ENCODE measurements at regions not wholly inside any gene's neighbourhood (a gene's known extent, or its start where the extent isn't known, plus 50 kb on each side); places are given as distances from the start of the nearest gene placed in this dataset.

DNA sequence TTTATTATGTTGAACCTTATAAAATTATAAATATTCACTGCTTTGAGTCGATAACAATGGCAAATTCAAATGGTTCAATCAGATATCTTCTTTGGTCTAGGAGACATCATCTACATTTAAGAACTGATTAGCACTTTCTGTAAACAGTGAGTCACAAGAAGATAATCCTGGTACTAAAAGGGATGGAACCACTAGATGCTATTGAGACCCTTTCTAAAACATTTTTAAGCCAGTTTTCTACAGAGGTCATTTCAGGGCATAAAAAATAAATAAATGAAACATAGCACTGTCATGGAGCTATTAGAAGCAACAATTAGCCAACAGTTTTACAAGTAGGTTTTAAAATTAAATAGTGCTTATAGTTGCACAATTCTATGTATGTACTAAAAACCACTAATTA is 212.2 kb downstream of the DUSP6 start:
- H3K4me1 ChIP-seq (ENCODE audit: insufficient read depth), result no peaks in the 10 kb centered on the region
- intact Hi-C loops (cut with DNase I), result no loop called here
- H3K27me3 ChIP-seq, result no peaks in the 10 kb centered on the region
- H3K36me3 ChIP-seq, result no peaks in the 10 kb centered on the region
- WGBS, 3 donors, result 87 to 91% (median 87%) methylated on average over 1 of the region's 1 CpG
- TF ChIP-seq, protein P1, sequence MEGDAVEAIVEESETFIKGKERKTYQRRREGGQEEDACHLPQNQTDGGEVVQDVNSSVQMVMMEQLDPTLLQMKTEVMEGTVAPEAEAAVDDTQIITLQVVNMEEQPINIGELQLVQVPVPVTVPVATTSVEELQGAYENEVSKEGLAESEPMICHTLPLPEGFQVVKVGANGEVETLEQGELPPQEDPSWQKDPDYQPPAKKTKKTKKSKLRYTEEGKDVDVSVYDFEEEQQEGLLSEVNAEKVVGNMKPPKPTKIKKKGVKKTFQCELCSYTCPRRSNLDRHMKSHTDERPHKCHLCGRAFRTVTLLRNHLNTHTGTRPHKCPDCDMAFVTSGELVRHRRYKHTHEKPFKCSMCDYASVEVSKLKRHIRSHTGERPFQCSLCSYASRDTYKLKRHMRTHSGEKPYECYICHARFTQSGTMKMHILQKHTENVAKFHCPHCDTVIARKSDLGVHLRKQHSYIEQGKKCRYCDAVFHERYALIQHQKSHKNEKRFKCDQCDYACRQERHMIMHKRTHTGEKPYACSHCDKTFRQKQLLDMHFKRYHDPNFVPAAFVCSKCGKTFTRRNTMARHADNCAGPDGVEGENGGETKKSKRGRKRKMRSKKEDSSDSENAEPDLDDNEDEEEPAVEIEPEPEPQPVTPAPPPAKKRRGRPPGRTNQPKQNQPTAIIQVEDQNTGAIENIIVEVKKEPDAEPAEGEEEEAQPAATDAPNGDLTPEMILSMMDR (IDR thresholded peaks at IDR 0.05), result no peak
- TF ChIP-seq EP300 (IDR thresholded peaks at IDR 0.05), result no peak
- TF ChIP-seq POLR2A (IDR thresholded peaks at IDR 0.05), result no peak
- no peak overlapping the region for H3K4me3 ChIP-seq
- no peak overlapping the region for H3K27ac ChIP-seq
- no peak for DNase-seq
- H3K9me3 ChIP-seq, result no peaks in the 10 kb centered on the region

DNA sequence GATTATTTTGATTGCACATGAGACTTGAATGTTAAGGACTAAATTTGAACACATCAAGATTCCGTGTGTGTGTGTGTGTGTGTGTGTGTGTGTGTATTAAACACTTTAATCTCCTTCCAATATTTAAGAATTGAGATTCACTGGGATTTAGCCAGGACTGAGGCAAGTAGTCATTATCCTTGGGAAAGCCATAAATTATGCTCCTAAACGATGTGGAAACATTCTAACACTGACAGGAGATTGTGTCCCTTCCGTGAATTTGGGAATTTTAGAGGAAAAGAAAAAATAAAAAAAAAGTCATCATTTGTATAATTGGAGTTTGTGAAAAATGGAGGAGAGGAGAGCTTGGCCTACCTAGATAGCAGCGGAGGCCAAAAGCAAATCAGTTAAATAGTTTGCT is 212.9 kb downstream of the DUSP6 start:
- no peak for TF ChIP-seq POLR2A (IDR thresholded peaks at IDR 0.05)
- TF ChIP-seq, protein P1 (IDR thresholded peaks at IDR 0.05), result no peak
- no peak for TF ChIP-seq EP300 (IDR thresholded peaks at IDR 0.05)
- Histone ChIP-seq H3K4me1 (ENCODE audit: insufficient read depth) (no peaks in the 10 kb centered on the region), H3K9me3 (no peaks in the 10 kb centered on the region), H3K27ac (no peak overlapping the region), H3K27me3 (no peaks in the 10 kb centered on the region), H3K36me3 (no peaks in the 10 kb centered on the region), H3K4me3 (no peak overlapping the region)
- DNase-seq, result no peak
- intact Hi-C loops (cut with DNase I), result no loop called here
- 71 to 83% (median 79%) methylated on average over 4 of the region's 4 CpGs for WGBS, 3 donors

- Histone ChIP-seq H3K36me3 (no peaks in the 10 kb centered on the region), H3K9me3 (no peaks in the 10 kb centered on the region), H3K27ac (no peak overlapping the region), H3K4me3 (no peak overlapping the region), H3K4me1 (ENCODE audit: insufficient read depth) (no peaks in the 10 kb centered on the region), H3K27me3 (no peaks in the 10 kb centered on the region)
- intact Hi-C loops (cut with DNase I), result no loop called here
- TF ChIP-seq, protein P1 (IDR thresholded peaks at IDR 0.05), result no peak
- no peak for TF ChIP-seq EP300 (IDR thresholded peaks at IDR 0.05)
- no peak for TF ChIP-seq POLR2A (IDR thresholded peaks at IDR 0.05)
- no peak for DNase-seq
Measured at GRCh38 chr12:89138048-89138852, 214.1 kb downstream of the DUSP6 start.

DNA sequence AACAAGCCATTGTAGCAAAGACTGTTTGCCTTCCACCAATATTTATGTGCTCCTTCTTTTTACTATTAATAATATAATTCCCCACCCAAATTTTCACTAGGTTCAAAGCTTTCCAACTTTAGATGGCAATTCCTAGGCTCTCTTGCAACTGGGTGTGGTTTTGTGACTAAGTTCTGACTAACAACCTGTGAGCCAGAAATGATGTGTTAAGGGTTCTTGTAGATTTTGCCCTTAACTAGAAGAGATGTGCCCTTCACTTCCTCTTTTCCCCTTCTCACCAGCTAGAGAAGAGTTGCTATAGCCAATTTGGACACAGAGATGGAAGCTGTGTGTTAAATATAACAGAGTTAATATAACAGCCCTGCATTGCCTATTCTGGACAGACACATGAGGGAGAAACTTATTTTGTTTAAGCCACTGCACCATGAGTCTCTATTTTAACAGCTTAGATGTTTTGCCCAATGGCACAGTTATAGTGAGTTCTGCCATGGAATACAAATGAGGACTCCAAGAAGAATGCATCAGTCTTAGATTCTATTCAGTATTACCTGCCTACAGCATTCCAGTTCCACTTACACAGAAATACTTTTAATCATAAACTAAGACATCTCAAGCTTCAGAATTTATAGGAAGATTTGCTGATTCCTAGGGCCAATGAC is 216.2 kb downstream of the DUSP6 start:
- Histone ChIP-seq H3K9me3 (no peaks in the 10 kb centered on the region), H3K27ac (no peak overlapping the region), H3K4me3 (no peak overlapping the region), H3K4me1 (ENCODE audit: insufficient read depth) (no peaks in the 10 kb centered on the region), H3K27me3 (no peaks in the 10 kb centered on the region), H3K36me3 (no peaks in the 10 kb centered on the region)
- intact Hi-C loops (cut with DNase I), result no loop called here
- TF ChIP-seq POLR2A (IDR thresholded peaks at IDR 0.05), result no peak
- DNase-seq, result no peak

GRCh38 chr12:89134213-89134770 is 218.0 kb downstream of the DUSP6 start:
- no peaks in the 10 kb centered on the region for H3K4me1 ChIP-seq (ENCODE audit: insufficient read depth)
- no peak overlapping the region for H3K4me3 ChIP-seq
- DNase-seq, result no peak
- intact Hi-C loops (cut with DNase I), result no loop called here
- TF ChIP-seq, protein P1 (IDR thresholded peaks at IDR 0.05), result no peak
- TF ChIP-seq EP300 (IDR thresholded peaks at IDR 0.05), result no peak
- TF ChIP-seq POLR2A (IDR thresholded peaks at IDR 0.05), result no peak
- H3K36me3 ChIP-seq, result no peaks in the 10 kb centered on the region
- 85 to 93% (median 90%) methylated on average over 3 of the region's 3 CpGs for WGBS, 3 donors
- H3K27ac ChIP-seq, result no peak overlapping the region
- no peaks in the 10 kb centered on the region for H3K27me3 ChIP-seq
- no peaks in the 10 kb centered on the region for H3K9me3 ChIP-seq

Data from ovary (tissue), 7 donors.